Kidney (tissue), 13 donors: ENCODE measurements at regions not wholly inside any gene's neighbourhood (a gene's known extent, or its start where the extent isn't known, plus 50 kb on each side); places are given as distances from the start of the nearest gene placed in this dataset.
A peak's percentile ranks its signal among the peaks of the same experiment; 100 is the strongest.

Experiments used
- DNase-seq, 5 donors: peaks; one replicate each; pipeline ENCODE4 v3.0.0-alpha.2; 2013 to 2020
- FAIRE-seq: peaks from 2 replicates; lab custom pipeline; 2012; peaks lifted over from hg19 to GRCh38; lab: Jason Lieb, UNC
- H3K27ac ChIP-seq, 2 donors: one replicate each; pipeline ENCODE4 v1.7.0; 2013; ENCODE audit warnings: low read depth in 2 of 2, low read length in 2 of 2, inconsistent platforms in 1 of 2
- H3K27me3 ChIP-seq: one replicate; pipeline ENCODE4 v1.7.1; 2013; ENCODE audit warnings: low read length, inconsistent platforms; ENCODE audit not compliant: control insufficient read depth, insufficient read depth
- H3K36me3 ChIP-seq, 3 donors: one replicate each; pipeline versions ENCODE4 v1.7.0 to v1.7.1; 2013; ENCODE audit warnings: low read length in 3 of 3, control low read depth in 1 of 3, inconsistent platforms in 1 of 3; ENCODE audit not compliant: insufficient read depth in 3 of 3, control insufficient read depth in 2 of 3
- H3K4me1 ChIP-seq, 3 donors: one replicate each; pipeline versions ENCODE4 v1.7.0 to v1.7.1; 2013; ENCODE audit warnings: low read length in 3 of 3, inconsistent platforms in 1 of 3, low read depth in 1 of 3; ENCODE audit not compliant: control insufficient read depth in 2 of 3, insufficient read depth in 2 of 3
- H3K4me3 ChIP-seq, 3 donors: one replicate each; pipeline versions ENCODE4 v1.7.0 to v1.8.1; 2013; ENCODE audit warnings: low read length in 3 of 3, control low read depth in 1 of 3, inconsistent platforms in 1 of 3
- H3K9ac ChIP-seq, 3 donors: one replicate each; pipeline versions ENCODE4 v1.7.0 to v1.7.1; 2013; ENCODE audit warnings: low read length in 3 of 3, control low read depth in 1 of 3, inconsistent platforms in 1 of 3
- H3K9me3 ChIP-seq, 3 donors: one replicate each; pipeline versions ENCODE4 v1.7.0 to v1.7.1; 2013; ENCODE audit warnings: low read length in 3 of 3, control low read depth in 1 of 3, inconsistent platforms in 1 of 3; ENCODE audit not compliant: control insufficient read depth in 2 of 3, insufficient read depth in 1 of 3
- intact Hi-C: fragments of 100-400 bp; cut with DNase I; formaldehyde crosslinking; loops from one replicate; pipeline ENCODE4 v1.11.1; 2022
- TF ChIP-seq, protein P1 (sequence below): IDR thresholded peaks from 3 replicates; pipeline ENCODE4 v1.5.1; 2012; ENCODE audit warnings: mild to moderate bottlenecking, moderate library complexity, borderline replicate concordance; ENCODE audit not compliant: insufficient read depth; ENCODE audit errors: extremely low read depth
- donor health status: control.
- donor health status: control.
- donor health status: control.
- donor health status: control.
- donor health status: control.
- donor health status: DM: yes; HTN: yes; CAD: no.
- donor health status: Normal renal cell carcinoma (clear cell type).

DNA sequence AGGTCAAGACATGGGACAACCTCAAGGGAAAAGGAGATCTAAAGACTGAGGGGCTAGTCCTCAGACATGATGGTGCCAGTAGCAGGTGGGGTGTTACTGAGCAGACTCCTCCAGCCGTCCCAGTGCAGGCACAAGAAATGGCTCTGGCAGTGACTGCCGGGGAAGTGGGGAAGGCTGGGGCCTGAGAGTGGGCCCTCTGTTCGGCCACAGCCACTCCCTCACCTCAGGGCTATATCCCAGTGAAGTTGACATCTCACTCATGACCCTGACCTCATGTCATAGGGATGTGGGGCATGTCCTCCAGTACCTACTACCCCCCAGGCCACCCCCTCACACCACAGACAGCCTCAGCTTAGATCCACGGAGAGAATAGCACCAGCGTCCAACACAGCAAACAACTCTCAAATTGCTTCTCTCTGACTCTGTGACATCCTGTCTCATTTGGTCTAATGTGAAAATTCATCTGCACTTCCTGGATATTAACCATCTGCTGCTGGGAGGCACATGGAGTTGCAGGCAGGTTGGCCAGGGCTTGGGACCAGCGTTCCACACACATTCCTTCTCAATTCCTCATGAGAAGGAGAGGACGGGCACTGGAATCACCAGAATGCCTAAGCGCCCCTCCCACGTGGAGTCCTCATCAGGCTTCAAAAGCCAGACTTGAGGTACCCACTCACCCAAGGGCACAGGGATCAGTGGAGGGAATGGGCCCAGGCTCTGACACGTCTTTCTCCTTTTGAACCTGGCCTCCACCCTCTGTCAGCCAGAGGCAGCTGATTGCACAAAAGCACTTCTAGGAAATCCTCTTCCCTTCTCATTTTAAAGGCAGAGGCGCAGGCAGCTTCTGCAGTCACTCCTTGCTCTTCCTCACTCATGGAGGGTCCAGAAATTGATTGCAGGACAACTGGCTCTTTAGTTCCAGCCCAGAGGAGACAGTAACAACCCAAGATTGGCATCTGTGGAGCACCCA lies 163.6 kb upstream of the CST7 start:
- H3K9me3 ChIP-seq, result no peaks in the 10 kb centered on the region
- peak in 3 of 5 donors; percentile 26 to 49 (median 46) for DNase-seq
- no peak overlapping the region for H3K4me3 ChIP-seq
- TF ChIP-seq, protein P1, sequence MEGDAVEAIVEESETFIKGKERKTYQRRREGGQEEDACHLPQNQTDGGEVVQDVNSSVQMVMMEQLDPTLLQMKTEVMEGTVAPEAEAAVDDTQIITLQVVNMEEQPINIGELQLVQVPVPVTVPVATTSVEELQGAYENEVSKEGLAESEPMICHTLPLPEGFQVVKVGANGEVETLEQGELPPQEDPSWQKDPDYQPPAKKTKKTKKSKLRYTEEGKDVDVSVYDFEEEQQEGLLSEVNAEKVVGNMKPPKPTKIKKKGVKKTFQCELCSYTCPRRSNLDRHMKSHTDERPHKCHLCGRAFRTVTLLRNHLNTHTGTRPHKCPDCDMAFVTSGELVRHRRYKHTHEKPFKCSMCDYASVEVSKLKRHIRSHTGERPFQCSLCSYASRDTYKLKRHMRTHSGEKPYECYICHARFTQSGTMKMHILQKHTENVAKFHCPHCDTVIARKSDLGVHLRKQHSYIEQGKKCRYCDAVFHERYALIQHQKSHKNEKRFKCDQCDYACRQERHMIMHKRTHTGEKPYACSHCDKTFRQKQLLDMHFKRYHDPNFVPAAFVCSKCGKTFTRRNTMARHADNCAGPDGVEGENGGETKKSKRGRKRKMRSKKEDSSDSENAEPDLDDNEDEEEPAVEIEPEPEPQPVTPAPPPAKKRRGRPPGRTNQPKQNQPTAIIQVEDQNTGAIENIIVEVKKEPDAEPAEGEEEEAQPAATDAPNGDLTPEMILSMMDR, result no peak
- peaks cover 0 to 2% (median 0%) of the 10 kb centered on the region in 3 donors for H3K4me1 ChIP-seq
- no peak overlapping the region for H3K27ac ChIP-seq
- intact Hi-C loops, result no loop called here
- H3K9ac ChIP-seq, result no peak overlapping the region
- no peaks in the 10 kb centered on the region for H3K27me3 ChIP-seq
- no peaks in the 10 kb centered on the region for H3K36me3 ChIP-seq
- FAIRE-seq, result no peak

DNA sequence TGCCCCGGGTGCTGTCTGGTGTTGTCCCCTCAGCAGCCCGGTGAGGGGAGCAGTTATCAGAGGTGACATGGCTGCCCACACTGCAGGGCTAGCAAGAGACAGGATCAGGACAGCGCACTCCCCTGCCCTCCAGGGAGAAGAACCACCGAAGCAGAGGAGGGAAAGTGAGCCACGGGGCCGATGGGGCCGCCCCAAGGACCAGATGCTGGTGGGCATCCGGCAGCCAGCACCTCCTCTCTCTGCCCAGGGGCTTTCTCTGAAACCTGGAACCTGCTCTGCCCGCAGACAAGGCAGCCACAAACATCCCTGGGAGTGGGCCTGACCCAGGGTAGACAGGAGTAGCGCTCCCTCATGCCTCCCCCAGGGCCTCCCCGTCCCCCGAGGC lies 163.0 kb upstream of the CST7 start:
- H3K9me3 ChIP-seq, result no peaks in the 10 kb centered on the region
- no peaks in the 10 kb centered on the region for H3K36me3 ChIP-seq
- TF ChIP-seq, protein P1, result no peak
- intact Hi-C loops, result no loop called here
- peaks cover 0 to 2% (median 0%) of the 10 kb centered on the region in 3 donors for H3K4me1 ChIP-seq
- peak in 1 of 5 donors; percentile 51 for DNase-seq
- no peaks in the 10 kb centered on the region for H3K27me3 ChIP-seq
- no peak overlapping the region for H3K27ac ChIP-seq
- no peak overlapping the region for H3K9ac ChIP-seq
- FAIRE-seq, result no peak
- no peak overlapping the region for H3K4me3 ChIP-seq

DNA sequence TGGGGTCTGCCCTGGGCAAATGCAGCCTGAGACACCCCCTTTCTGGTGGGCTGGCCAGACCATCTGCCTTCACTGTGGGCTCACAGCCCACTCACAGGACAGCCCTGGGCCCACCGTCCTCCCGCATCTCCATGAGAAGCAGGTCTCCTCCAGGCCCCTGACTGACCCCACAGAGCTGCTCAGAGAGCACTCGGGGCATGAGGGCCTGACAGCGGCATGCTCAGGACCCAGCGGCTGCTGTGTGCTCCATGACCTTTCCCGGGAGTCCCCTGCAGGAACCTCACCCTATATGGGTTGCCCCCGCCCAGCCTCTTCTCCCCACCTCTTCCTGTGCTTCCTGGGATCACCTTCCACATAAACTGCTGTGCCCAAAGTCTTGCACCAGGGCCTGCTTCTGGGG lies 162.4 kb upstream of the CST7 start:
- Histone ChIP-seq H3K4me1 (peaks cover 0 to 2% (median 0%) of the 10 kb centered on the region in 3 donors), H3K27ac (no peak overlapping the region), H3K27me3 (no peaks in the 10 kb centered on the region), H3K4me3 (no peak overlapping the region), H3K9ac (no peak overlapping the region), H3K9me3 (no peaks in the 10 kb centered on the region), H3K36me3 (no peaks in the 10 kb centered on the region)
- intact Hi-C loops, result no loop called here
- TF ChIP-seq, protein P1, result no peak
- no peak for DNase-seq
- no peak for FAIRE-seq
